HEK293 (cell line): ENCODE measurements at regions not wholly inside any gene's neighbourhood (a gene's known extent, or its start where the extent isn't known, plus 50 kb on each side); places are given as distances from the start of the nearest gene placed in this dataset.

ENCODE experiments used
- CTCF ChIA-PET: fragments of 350-600 bp; formaldehyde crosslinking; extraction: SDS; loops from one replicate; lab custom pipeline; 2021; ENCODE audit warnings: antibody characterized with exemption; lab: Yijun Ruan, JAX
- POLR2A ChIA-PET: fragments of 300-600 bp; formaldehyde crosslinking; extraction: SDS; loops from one replicate; lab custom pipeline; 2020; ENCODE audit warnings: antibody characterized with exemption, inconsistent platforms; lab: Yijun Ruan, JAX
- H3K27ac ChIP-seq: fragments of 200-500 bp; sonication (Bioruptor generic); 2 replicates; pipeline ENCODE4 v1.5.1; 2014; ENCODE audit warnings: low read depth, low read length, control low read depth, inconsistent platforms; ENCODE audit errors: extremely low read depth
- H3K36me3 ChIP-seq, 2 experiments: fragments of 200-500 bp in 1 of 2; sonication (Bioruptor generic) in 1 of 2; 1 replicate in 1 of 2; 2 replicates in 1 of 2; pipeline ENCODE4 v1.5.1; 2014 to 2017; ENCODE audit warnings: inconsistent platforms in 2 of 2, low read length in 2 of 2; ENCODE audit not compliant: control insufficient read depth in 2 of 2, insufficient read depth in 1 of 2
- H3K4me1 ChIP-seq: fragments of 200-500 bp; sonication (Bioruptor generic); 2 replicates; pipeline ENCODE4 v1.5.1; 2014; ENCODE audit warnings: mild to moderate bottlenecking, low read length, inconsistent platforms; ENCODE audit not compliant: control insufficient read depth, insufficient read depth
- H3K4me3 ChIP-seq: 2 replicates; pipeline ENCODE4 v1.5.1; 2011; ENCODE audit warnings: low read depth, mild to moderate bottlenecking, control low read depth, low read length, moderate library complexity
- H3K9me3 ChIP-seq: fragments of 200-500 bp; sonication (Bioruptor generic); 2 replicates; pipeline ENCODE4 v1.5.1; 2014; ENCODE audit warnings: low read depth, low read length, inconsistent platforms; ENCODE audit not compliant: control insufficient read depth, insufficient read depth
- FEZF1 ChIP-seq: fragments of 450-650 bp; formaldehyde crosslinking; IDR thresholded peaks from 2 replicates; pipeline ENCODE4 v1.5.1; 2016; ENCODE audit warnings: missing biosample characterization, missing genetic modification characterization
- GFI1B ChIP-seq: fragments of 450-650 bp; formaldehyde crosslinking; IDR thresholded peaks from 2 replicates; pipeline ENCODE4 v1.5.1; 2016; ENCODE audit warnings: missing biosample characterization, missing genetic modification characterization
- GLI2 ChIP-seq: fragments of 450-650 bp; formaldehyde crosslinking; IDR thresholded peaks from 2 replicates; pipeline ENCODE4; 2017; ENCODE audit warnings: missing biosample characterization, missing genetic modification characterization, low read depth, borderline replicate concordance
- GLI4 ChIP-seq: fragments of 450-650 bp; formaldehyde crosslinking; IDR thresholded peaks from 2 replicates; pipeline ENCODE4 v1.5.1; 2016; ENCODE audit warnings: missing biosample characterization, missing genetic modification characterization
- HOXC10 ChIP-seq: sonication (generic); formaldehyde crosslinking; IDR thresholded peaks from 2 replicates; pipeline ENCODE4 v1.8.1; 2023; ENCODE audit warnings: mild to moderate bottlenecking, missing genetic modification reagents
- INSM2 ChIP-seq: fragments of 450-650 bp; formaldehyde crosslinking; IDR thresholded peaks from 2 replicates; pipeline ENCODE4 v1.5.1; 2016; ENCODE audit warnings: missing biosample characterization, missing genetic modification characterization
- OVOL3 ChIP-seq: fragments of 450-650 bp; formaldehyde crosslinking; IDR thresholded peaks from 2 replicates; pipeline ENCODE4 v1.5.1; 2016; ENCODE audit warnings: missing biosample characterization, missing genetic modification characterization
- SP3 ChIP-seq: fragments of 450-650 bp; formaldehyde crosslinking; IDR thresholded peaks from 2 replicates; pipeline ENCODE4 v1.5.1; 2016; ENCODE audit warnings: missing biosample characterization, missing genetic modification characterization
- SP7 ChIP-seq: fragments of 450-650 bp; formaldehyde crosslinking; IDR thresholded peaks from 2 replicates; pipeline ENCODE4 v1.5.1; 2016; ENCODE audit warnings: missing biosample characterization, missing genetic modification characterization
- TCF7L2 ChIP-seq: IDR thresholded peaks from 2 replicates; pipeline ENCODE4 v1.6.1; 2011; ENCODE audit warnings: low read depth, mild to moderate bottlenecking, inconsistent platforms, low read length, moderate library complexity, borderline replicate concordance
- TRIM28 ChIP-seq: IDR thresholded peaks from 2 replicates; pipeline ENCODE4 v1.6.1; 2011; ENCODE audit warnings: low read length, control low read depth, borderline replicate concordance
- WT1 ChIP-seq: fragments of 450-650 bp; formaldehyde crosslinking; IDR thresholded peaks from 2 replicates; pipeline ENCODE4 v1.5.1; 2016; ENCODE audit warnings: missing biosample characterization, missing genetic modification characterization
- ZBTB17 ChIP-seq: fragments of 450-650 bp; formaldehyde crosslinking; IDR thresholded peaks from 2 replicates; pipeline ENCODE4 v1.5.1; 2016; ENCODE audit warnings: missing biosample characterization, missing genetic modification characterization
- ZBTB8A ChIP-seq: fragments of 450-650 bp; formaldehyde crosslinking; IDR thresholded peaks from 2 replicates; pipeline ENCODE4 v1.5.1; 2016; ENCODE audit warnings: missing biosample characterization, missing genetic modification characterization
- ZFP3 ChIP-seq: fragments of 450-650 bp; formaldehyde crosslinking; IDR thresholded peaks from 2 replicates; pipeline ENCODE4 v1.5.1; 2016; ENCODE audit warnings: low read depth, missing biosample characterization, missing genetic modification characterization
- ZFP69B ChIP-seq: fragments of 450-650 bp; formaldehyde crosslinking; IDR thresholded peaks from 2 replicates; pipeline ENCODE4 v1.5.1; 2016; ENCODE audit warnings: missing biosample characterization, missing genetic modification characterization
- ZNF112 ChIP-seq: fragments of 450-650 bp; formaldehyde crosslinking; IDR thresholded peaks from 2 replicates; pipeline ENCODE4 v1.5.0; 2017; ENCODE audit warnings: missing biosample characterization, missing genetic modification characterization
- ZNF140 ChIP-seq: fragments of 450-650 bp; formaldehyde crosslinking; IDR thresholded peaks from 2 replicates; pipeline ENCODE4 v1.5.1; 2016; ENCODE audit warnings: missing biosample characterization, missing genetic modification characterization
- ZNF169 ChIP-seq: fragments of 450-650 bp; formaldehyde crosslinking; IDR thresholded peaks from 2 replicates; pipeline ENCODE4 v1.5.1; 2016; ENCODE audit warnings: missing biosample characterization, missing genetic modification characterization
- ZNF184 ChIP-seq: fragments of 450-650 bp; IDR thresholded peaks from 2 replicates; pipeline ENCODE4 v1.5.1; 2018; ENCODE audit warnings: missing biosample characterization, mild to moderate bottlenecking, missing genetic modification characterization
- ZNF19 ChIP-seq: fragments of 450-650 bp; formaldehyde crosslinking; IDR thresholded peaks from 2 replicates; pipeline ENCODE4; 2016; ENCODE audit warnings: missing biosample characterization, missing genetic modification characterization, low read depth
- ZNF2 ChIP-seq: fragments of 450-650 bp; formaldehyde crosslinking; IDR thresholded peaks from 2 replicates; pipeline ENCODE4 v1.5.1; 2016; ENCODE audit warnings: missing biosample characterization, missing genetic modification characterization
- ZNF24 ChIP-seq: fragments of 450-650 bp; formaldehyde crosslinking; IDR thresholded peaks from 2 replicates; pipeline ENCODE4 v1.5.1; 2016; ENCODE audit warnings: missing biosample characterization, missing genetic modification characterization
- ZNF274 ChIP-seq, 2 experiments: fragments of 200-500 bp in 1 of 2; fragments of 450-650 bp in 1 of 2; sonication (Bioruptor generic) in 1 of 2; formaldehyde crosslinking in 1 of 2; IDR thresholded peaks; 2 replicates each; pipeline versions ENCODE4 v1.5.1 to v1.6.1; 2014 to 2016; ENCODE audit warnings: borderline replicate concordance in 1 of 2, inconsistent platforms in 1 of 2, low read length in 1 of 2, missing biosample characterization in 1 of 2, missing genetic modification characterization in 1 of 2
- ZNF292 ChIP-seq: fragments of 450-650 bp; formaldehyde crosslinking; IDR thresholded peaks from 2 replicates; pipeline ENCODE4 v1.5.1; 2016; ENCODE audit warnings: low read depth, missing biosample characterization, missing genetic modification characterization, borderline replicate concordance
- ZNF302 ChIP-seq: fragments of 450-650 bp; formaldehyde crosslinking; IDR thresholded peaks from 2 replicates; pipeline ENCODE4 v1.5.1; 2016; ENCODE audit warnings: missing biosample characterization, missing genetic modification characterization, low read depth
- ZNF335 ChIP-seq: fragments of 450-650 bp; formaldehyde crosslinking; conservative IDR thresholded peaks from 2 replicates; pipeline ENCODE4 v1.5.1; 2016; ENCODE audit warnings: missing biosample characterization, missing genetic modification characterization
- ZNF426 ChIP-seq: fragments of 450-650 bp; formaldehyde crosslinking; IDR thresholded peaks from 2 replicates; pipeline ENCODE4 v1.5.1; 2017; ENCODE audit warnings: missing biosample characterization, missing genetic modification characterization, mild to moderate bottlenecking, inconsistent platforms, moderate library complexity
- ZNF544 ChIP-seq: fragments of 450-650 bp; formaldehyde crosslinking; IDR thresholded peaks from 2 replicates; pipeline ENCODE4 v1.5.0; 2017; ENCODE audit warnings: missing biosample characterization, missing genetic modification characterization
- ZNF664 ChIP-seq: fragments of 450-650 bp; formaldehyde crosslinking; IDR thresholded peaks from 2 replicates; pipeline ENCODE4 v1.5.1; 2016; ENCODE audit warnings: missing biosample characterization, missing genetic modification characterization
- ZNF76 ChIP-seq: fragments of 450-650 bp; formaldehyde crosslinking; IDR thresholded peaks from 2 replicates; pipeline ENCODE4; 2016; ENCODE audit warnings: low read depth, missing biosample characterization, missing genetic modification characterization, borderline replicate concordance
- ZNF791 ChIP-seq: fragments of 450-650 bp; formaldehyde crosslinking; IDR thresholded peaks from 2 replicates; pipeline ENCODE4 v1.5.1; 2016; ENCODE audit warnings: missing biosample characterization, missing genetic modification characterization
- ZNF837 ChIP-seq: fragments of 450-650 bp; formaldehyde crosslinking; IDR thresholded peaks from 2 replicates; pipeline ENCODE4 v1.5.1; 2016; ENCODE audit warnings: missing biosample characterization, missing genetic modification characterization
- TF ChIP-seq, protein P1 (sequence below): fragments of 450-650 bp; formaldehyde crosslinking; IDR thresholded peaks from 2 replicates; pipeline ENCODE4 v1.5.1; 2016; ENCODE audit warnings: missing biosample characterization, missing genetic modification characterization
- TF ChIP-seq, protein P2 (sequence below): fragments of 450-650 bp; formaldehyde crosslinking; IDR thresholded peaks from 2 replicates; pipeline ENCODE4 v1.5.1; 2016; ENCODE audit warnings: missing biosample characterization, missing genetic modification characterization

DNA sequence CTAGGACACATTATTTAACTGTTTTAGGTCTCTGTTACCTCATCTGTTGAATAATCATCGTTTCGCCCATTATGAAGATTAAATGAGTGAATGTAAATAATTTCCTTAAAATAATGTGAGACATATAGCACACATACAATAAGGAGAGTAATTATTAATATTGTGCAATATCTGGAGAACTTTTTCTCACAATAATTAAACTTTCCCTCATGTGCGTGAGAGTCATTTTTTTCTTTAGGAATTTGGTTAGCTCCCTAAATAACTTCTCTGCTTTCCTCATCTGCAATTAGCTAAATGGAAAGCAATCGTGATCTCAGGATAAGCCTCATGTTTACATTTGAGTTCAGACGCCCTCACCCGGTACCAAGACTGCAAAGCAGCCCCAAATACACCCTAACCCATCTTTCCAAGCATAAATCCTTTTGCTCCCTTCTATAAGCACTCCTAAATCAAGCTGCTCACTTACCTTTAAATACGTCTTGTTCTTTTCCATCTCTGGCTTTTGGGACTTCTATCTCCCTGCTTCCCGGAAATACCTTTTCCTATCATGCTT, 78.8 kb downstream of the MZT1 start:
- H3K9me3 ChIP-seq, result no peaks in the 10 kb centered on the region
- CTCF ChIA-PET, result interaction anchor here (1.0 to 1.2 kb wide), 2 partner anchors 18 to 82 kb away, joined by 3 to 4 read pairs; no protein-coding TSS in a partner anchor
- no peak overlapping the region for H3K4me3 ChIP-seq
- POLR2A ChIA-PET, result no interaction called here
- no peaks in the 10 kb centered on the region for H3K36me3 ChIP-seq
- no peak overlapping the region for H3K27ac ChIP-seq
- H3K4me1 ChIP-seq, result no peaks in the 10 kb centered on the region
- TF ChIP-seq ZNF2 (no peak), ZNF19 (tag by site-specific recombination) (no peak), ZBTB8A (tag by site-specific recombination) (no peak), SP3 (no peak), WT1 (tag by site-specific recombination) (peak; percentile 41; the same call in 1 of the 2 replicates), HOXC10 (CRISPR knock-in tag) (no peak), SP7 (tag by site-specific recombination) (no peak), ZNF302 (no peak), TRIM28 (peak; percentile 80; the same call in 1 of the 2 replicates), OVOL3 (tag by site-specific recombination) (no peak), INSM2 (tag by site-specific recombination) (no peak), ZNF292 (tag by site-specific recombination) (no peak), ZNF184 (tag by site-specific recombination) (no peak), FEZF1 (tag by site-specific recombination) (no peak), ZNF791 (tag by site-specific recombination) (no peak), ZNF544 (tag by site-specific recombination) (no peak), GLI2 (tag by site-specific recombination) (no peak), ZFP3 (tag by site-specific recombination) (no peak), ZFP69B (tag by site-specific recombination) (no peak), ZNF76 (tag by site-specific recombination) (no peak), ZNF426 (tag by site-specific recombination) (no peak), ZNF112 (tag by site-specific recombination) (no peak), GFI1B (no peak), ZNF837 (tag by site-specific recombination) (no peak), TCF7L2 (peak; percentile 32; the same call in 1 of the 2 replicates), ZBTB17 (peak; percentile 68), GLI4 (no peak), ZNF169 (no peak), ZNF24 (tag by site-specific recombination) (no peak), ZNF664 (tag by site-specific recombination) (no peak), ZNF274 (IDR thresholded peaks at IDR 0.05; ENCODE audit: low read length) (no peak), ZNF274 (tag by site-specific recombination; IDR thresholded peaks at IDR 0.05; ENCODE audit: borderline replicate concordance) (no peak), ZNF140 (tag by site-specific recombination) (no peak), ZNF335 (tag by site-specific recombination) (peak; percentile 45; the same call in 1 of the 2 replicates)
- TF ChIP-seq, protein P1, sequence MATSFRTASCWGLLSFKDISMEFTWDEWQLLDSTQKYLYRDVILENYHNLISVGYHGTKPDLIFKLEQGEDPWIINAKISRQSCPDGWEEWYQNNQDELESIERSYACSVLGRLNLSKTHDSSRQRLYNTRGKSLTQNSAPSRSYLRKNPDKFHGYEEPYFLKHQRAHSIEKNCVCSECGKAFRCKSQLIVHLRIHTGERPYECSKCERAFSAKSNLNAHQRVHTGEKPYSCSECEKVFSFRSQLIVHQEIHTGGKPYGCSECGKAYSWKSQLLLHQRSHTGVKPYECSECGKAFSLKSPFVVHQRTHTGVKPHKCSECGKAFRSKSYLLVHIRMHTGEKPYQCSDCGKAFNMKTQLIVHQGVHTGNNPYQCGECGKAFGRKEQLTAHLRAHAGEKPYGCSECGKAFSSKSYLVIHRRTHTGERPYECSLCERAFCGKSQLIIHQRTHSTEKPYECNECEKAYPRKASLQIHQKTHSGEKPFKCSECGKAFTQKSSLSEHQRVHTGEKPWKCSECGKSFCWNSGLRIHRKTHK (tag by site-specific recombination), result no peak
- TF ChIP-seq, protein P2, sequence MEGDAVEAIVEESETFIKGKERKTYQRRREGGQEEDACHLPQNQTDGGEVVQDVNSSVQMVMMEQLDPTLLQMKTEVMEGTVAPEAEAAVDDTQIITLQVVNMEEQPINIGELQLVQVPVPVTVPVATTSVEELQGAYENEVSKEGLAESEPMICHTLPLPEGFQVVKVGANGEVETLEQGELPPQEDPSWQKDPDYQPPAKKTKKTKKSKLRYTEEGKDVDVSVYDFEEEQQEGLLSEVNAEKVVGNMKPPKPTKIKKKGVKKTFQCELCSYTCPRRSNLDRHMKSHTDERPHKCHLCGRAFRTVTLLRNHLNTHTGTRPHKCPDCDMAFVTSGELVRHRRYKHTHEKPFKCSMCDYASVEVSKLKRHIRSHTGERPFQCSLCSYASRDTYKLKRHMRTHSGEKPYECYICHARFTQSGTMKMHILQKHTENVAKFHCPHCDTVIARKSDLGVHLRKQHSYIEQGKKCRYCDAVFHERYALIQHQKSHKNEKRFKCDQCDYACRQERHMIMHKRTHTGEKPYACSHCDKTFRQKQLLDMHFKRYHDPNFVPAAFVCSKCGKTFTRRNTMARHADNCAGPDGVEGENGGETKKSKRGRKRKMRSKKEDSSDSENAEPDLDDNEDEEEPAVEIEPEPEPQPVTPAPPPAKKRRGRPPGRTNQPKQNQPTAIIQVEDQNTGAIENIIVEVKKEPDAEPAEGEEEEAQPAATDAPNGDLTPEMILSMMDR (tag by site-specific recombination), result peak; percentile 59; the same call in 1 of the 2 replicates
